Fibroblast of the conjunctiva (primary cell): ENCODE measurements at regions not wholly inside any gene's neighbourhood (a gene's known extent, or its start where the extent isn't known, plus 50 kb on each side); places are given as distances from the start of the nearest gene placed in this dataset.
A peak's percentile ranks its signal among the peaks of the same experiment; 100 is the strongest.

ENCODE experiments used
- DNase-seq: peaks from one replicate; pipeline ENCODE4 v3.0.0-alpha.2; 2010; ENCODE audit warnings: low read depth

GRCh38 chrX:9317176-9317575, 147.7 kb upstream of the TBL1X start:
- DNase-seq, result no peak

GRCh38 chrX:9318213-9318612, 146.6 kb upstream of the TBL1X start:
- no peak for DNase-seq

GRCh38 chrX:9318766-9319165, 146.1 kb upstream of the TBL1X start:
- no peak for DNase-seq

- no peak for DNase-seq
Measured at GRCh38 chrX:9320940-9321339, 143.9 kb upstream of the TBL1X start.

- DNase-seq, result no peak
Measured at GRCh38 chrX:9324676-9325075, 140.2 kb upstream of the TBL1X start.

- no peak for DNase-seq
Measured at GRCh38 chrX:9326369-9326768, 138.5 kb upstream of the TBL1X start.

GRCh38 chrX:9327086-9327746, 137.6 kb upstream of the TBL1X start:
- no peak for DNase-seq

- DNase-seq, result no peak
Measured at GRCh38 chrX:9327747-9328145, 137.1 kb upstream of the TBL1X start.

- DNase-seq, result no peak
Measured at GRCh38 chrX:9329056-9329455, 135.8 kb upstream of the TBL1X start.

- DNase-seq, result no peak
Measured at GRCh38 chrX:9330249-9330982, 134.4 kb upstream of the TBL1X start.

- DNase-seq, result no peak
Measured at GRCh38 chrX:9333873-9334560, 130.8 kb upstream of the TBL1X start.

- no peak for DNase-seq
Measured at GRCh38 chrX:9335251-9335650, 129.6 kb upstream of the TBL1X start.

GRCh38 chrX:9336456-9336855, 128.4 kb upstream of the TBL1X start:
- DNase-seq, result no peak

GRCh38 chrX:9337046-9337445, 127.8 kb upstream of the TBL1X start:
- DNase-seq, result peak; percentile 45

GRCh38 chrX:9338986-9339385, 125.9 kb upstream of the TBL1X start:
- DNase-seq, result no peak

GRCh38 chrX:9339603-9340491, 125.0 kb upstream of the TBL1X start:
- no peak for DNase-seq

GRCh38 chrX:9340598-9341290, 124.1 kb upstream of the TBL1X start:
- no peak for DNase-seq

- no peak for DNase-seq
Measured at GRCh38 chrX:9341291-9342201, 123.3 kb upstream of the TBL1X start.

GRCh38 chrX:9342561-9343051, 122.3 kb upstream of the TBL1X start:
- DNase-seq, result peak; percentile 70

GRCh38 chrX:9343971-9344370, 120.9 kb upstream of the TBL1X start:
- no peak for DNase-seq
